ENCODE measurements at regions not wholly inside any gene's neighbourhood (a gene's known extent, or its start where the extent isn't known, plus 50 kb on each side); places are given as distances from the start of the nearest gene placed in this dataset.
A peak's percentile ranks its signal among the peaks of the same experiment; 100 is the strongest.

- FAIRE-seq: no peak
- 1 to 2% (median 1%) methylated on average over 27 to 28 of the region's 28 CpGs for WGBS, 3 donors
- peak overlapping the region in 1 of 3 donors; percentile 34 for H3K27ac ChIP-seq (ENCODE audit: low read depth in 1 of 3, low read length in 2 of 3)
- DNase-seq: peak; percentile 74 to 77
- H3K4me3 ChIP-seq (ENCODE audit: low read depth in 1 of 3, low read length in 3 of 3): peak overlapping the region in 2 of 3 donors; percentile 56 to 61
- no peaks in the 10 kb centered on the region for H3K36me3 ChIP-seq (ENCODE audit: control insufficient read depth in 3 of 3, insufficient read depth in 2 of 3, low read depth in 1 of 3, low read length in 3 of 3)
- H3K4me1 ChIP-seq (ENCODE audit: control insufficient read depth in 3 of 3, insufficient read depth in 2 of 3, low read depth in 1 of 3, low read length in 2 of 3): peaks cover 0 to 22% (median 0%) of the 10 kb centered on the region in 3 donors
- H3K9me3 ChIP-seq (ENCODE audit: control insufficient read depth in 2 of 2, insufficient read depth in 1 of 2, low read depth in 1 of 2, low read length in 1 of 2): no peaks in the 10 kb centered on the region
- H3K27me3 ChIP-seq (ENCODE audit: control insufficient read depth in 3 of 3, insufficient read depth in 3 of 3, low read length in 3 of 3): peaks cover 0 to 4% (median 3%) of the 10 kb centered on the region in 3 donors
Measured at GRCh38 chr2:58427572-58428095, 186.5 kb upstream of the FANCL start.

DNA sequence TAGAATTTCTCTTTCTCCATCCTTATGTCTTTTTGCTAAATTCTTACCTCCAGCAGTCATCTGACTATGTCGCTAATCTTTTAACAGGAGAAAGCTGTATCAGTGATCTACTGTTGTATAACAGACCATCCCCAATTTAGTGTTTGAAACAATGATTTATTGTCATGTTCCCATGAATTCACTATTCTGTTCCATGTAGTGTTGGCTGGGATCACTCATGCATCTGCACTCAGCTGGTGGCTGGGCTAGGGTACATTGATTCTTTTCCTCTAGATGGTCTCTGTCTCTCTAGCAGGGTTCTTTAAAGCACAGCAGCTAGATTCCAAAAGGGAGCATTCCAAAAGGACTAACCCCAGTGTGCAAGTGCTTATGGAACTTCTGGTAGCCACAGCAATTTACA lies 184.2 kb upstream of the FANCL start:
- no peak for DNase-seq
- no peak for FAIRE-seq
- Histone ChIP-seq H3K27ac (ENCODE audit: low read depth in 1 of 3, low read length in 2 of 3) (no peak overlapping the region), H3K4me1 (ENCODE audit: control insufficient read depth in 3 of 3, insufficient read depth in 2 of 3, low read depth in 1 of 3, low read length in 2 of 3) (peaks cover 0 to 5% (median 0%) of the 10 kb centered on the region in 3 donors), H3K36me3 (ENCODE audit: control insufficient read depth in 3 of 3, insufficient read depth in 2 of 3, low read depth in 1 of 3, low read length in 3 of 3) (no peaks in the 10 kb centered on the region), H3K4me3 (ENCODE audit: low read depth in 1 of 3, low read length in 3 of 3) (no peak overlapping the region), H3K9me3 (ENCODE audit: control insufficient read depth in 2 of 2, insufficient read depth in 1 of 2, low read depth in 1 of 2, low read length in 1 of 2) (no peaks in the 10 kb centered on the region), H3K27me3 (ENCODE audit: control insufficient read depth in 3 of 3, insufficient read depth in 3 of 3, low read length in 3 of 3) (peaks cover 0 to 7% (median 4%) of the 10 kb centered on the region in 3 donors)
- whole genome bisulfite sequencing, 3 donors: 96 to 100% (median 100%) methylated on average over 1 of the region's 1 CpG

DNA sequence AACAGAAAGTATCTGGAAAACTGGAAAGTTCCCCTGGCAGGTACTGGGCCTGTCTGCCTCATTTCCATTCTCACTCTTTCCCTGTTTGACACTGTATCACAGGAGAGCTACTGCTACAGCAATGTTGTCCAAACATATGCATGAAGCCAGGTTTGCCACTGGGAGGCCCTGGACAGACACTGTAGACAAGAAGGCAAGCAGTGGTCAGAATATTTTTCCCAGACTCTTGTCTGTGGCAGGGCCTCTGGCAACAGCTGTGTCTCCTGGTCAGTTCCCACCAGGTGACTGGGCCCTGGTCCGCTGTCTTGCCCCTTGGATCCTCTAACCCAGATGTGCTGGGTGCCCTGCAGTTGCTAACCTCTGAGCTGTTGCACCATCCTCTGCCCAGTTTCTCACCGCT lies 178.9 kb upstream of the FANCL start:
- no peaks in the 10 kb centered on the region for H3K36me3 ChIP-seq (ENCODE audit: control insufficient read depth in 3 of 3, insufficient read depth in 2 of 3, low read depth in 1 of 3, low read length in 3 of 3)
- no peak for FAIRE-seq
- H3K27me3 ChIP-seq (ENCODE audit: control insufficient read depth in 3 of 3, insufficient read depth in 3 of 3, low read length in 3 of 3): peaks cover 0 to 7% (median 4%) of the 10 kb centered on the region in 3 donors

GRCh38 chr2:58416696-58417095 lies 175.6 kb upstream of the FANCL start:
- no peaks in the 10 kb centered on the region for H3K36me3 ChIP-seq (ENCODE audit: control insufficient read depth in 3 of 3, insufficient read depth in 2 of 3, low read depth in 1 of 3, low read length in 3 of 3)
- H3K9me3 ChIP-seq (ENCODE audit: control insufficient read depth in 2 of 2, insufficient read depth in 1 of 2, low read depth in 1 of 2, low read length in 1 of 2): no peaks in the 10 kb centered on the region
- H3K4me3 ChIP-seq (ENCODE audit: low read depth in 1 of 3, low read length in 3 of 3): no peak overlapping the region
- no peak overlapping the region for H3K27ac ChIP-seq (ENCODE audit: low read depth in 1 of 3, low read length in 2 of 3)
- no peaks in the 10 kb centered on the region for H3K4me1 ChIP-seq (ENCODE audit: control insufficient read depth in 3 of 3, insufficient read depth in 2 of 3, low read depth in 1 of 3, low read length in 2 of 3)
- H3K27me3 ChIP-seq (ENCODE audit: control insufficient read depth in 3 of 3, insufficient read depth in 3 of 3, low read length in 3 of 3): peaks cover 0 to 4% (median 0%) of the 10 kb centered on the region in 3 donors
- no peak for FAIRE-seq
- WGBS, 3 donors: 92 to 95% (median 92%) methylated on average over 3 of the region's 3 CpGs
- DNase-seq: no peak

More for the DNA sequence above, 178.9 kb upstream of the FANCL start:
- H3K4me1 ChIP-seq (ENCODE audit: control insufficient read depth in 3 of 3, insufficient read depth in 2 of 3, low read depth in 1 of 3, low read length in 2 of 3): no peaks in the 10 kb centered on the region
- no peak for DNase-seq
- 95 to 98% (median 97%) methylated on average over 2 of the region's 2 CpGs for WGBS, 3 donors
- no peak overlapping the region for H3K27ac ChIP-seq (ENCODE audit: low read depth in 1 of 3, low read length in 2 of 3)
- no peaks in the 10 kb centered on the region for H3K9me3 ChIP-seq (ENCODE audit: control insufficient read depth in 2 of 2, insufficient read depth in 1 of 2, low read depth in 1 of 2, low read length in 1 of 2)
- no peak overlapping the region for H3K4me3 ChIP-seq (ENCODE audit: low read depth in 1 of 3, low read length in 3 of 3)

DNA sequence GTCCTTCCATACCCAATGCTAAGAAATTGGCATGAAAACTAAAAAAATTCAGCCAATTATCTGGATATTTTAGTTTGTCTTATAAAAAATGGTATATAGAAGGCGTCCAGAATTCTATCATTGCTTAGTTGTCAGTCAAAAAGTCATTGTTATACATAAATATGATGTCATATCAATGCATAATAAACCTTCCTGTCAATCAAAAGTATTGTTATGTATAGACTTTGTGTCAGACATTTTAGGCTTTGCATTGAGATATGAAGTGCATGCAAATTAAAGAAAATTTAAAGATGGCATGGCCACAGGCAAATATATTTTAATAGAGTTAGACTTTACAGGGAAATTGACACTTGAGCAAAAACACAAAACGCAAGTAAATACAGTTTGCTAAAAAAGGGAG lies 173.4 kb upstream of the FANCL start:
- no peaks in the 10 kb centered on the region for H3K4me1 ChIP-seq (ENCODE audit: control insufficient read depth in 3 of 3, insufficient read depth in 2 of 3, low read depth in 1 of 3, low read length in 2 of 3)
- FAIRE-seq (no peak), DNase-seq (no peak)
- H3K36me3 ChIP-seq (ENCODE audit: control insufficient read depth in 3 of 3, insufficient read depth in 2 of 3, low read depth in 1 of 3, low read length in 3 of 3): no peaks in the 10 kb centered on the region
- H3K4me3 ChIP-seq (ENCODE audit: low read depth in 1 of 3, low read length in 3 of 3): no peak overlapping the region
- no peak overlapping the region for H3K27ac ChIP-seq (ENCODE audit: low read depth in 1 of 3, low read length in 2 of 3)
- H3K27me3 ChIP-seq (ENCODE audit: control insufficient read depth in 3 of 3, insufficient read depth in 3 of 3, low read length in 3 of 3): no peaks in the 10 kb centered on the region
- H3K9me3 ChIP-seq (ENCODE audit: control insufficient read depth in 2 of 2, insufficient read depth in 1 of 2, low read depth in 1 of 2, low read length in 1 of 2): no peaks in the 10 kb centered on the region
- 76 to 78% (median 78%) methylated on average over 2 of the region's 2 CpGs for WGBS, 3 donors

- WGBS, 3 donors: 41 to 63% (median 52%) methylated on average over 2 of the region's 2 CpGs
- Histone ChIP-seq H3K4me3 (ENCODE audit: low read depth in 1 of 3, low read length in 3 of 3) (no peak overlapping the region), H3K4me1 (ENCODE audit: control insufficient read depth in 3 of 3, insufficient read depth in 2 of 3, low read depth in 1 of 3, low read length in 2 of 3) (no peaks in the 10 kb centered on the region), H3K27me3 (ENCODE audit: control insufficient read depth in 3 of 3, insufficient read depth in 3 of 3, low read length in 3 of 3) (no peaks in the 10 kb centered on the region), H3K9me3 (ENCODE audit: control insufficient read depth in 2 of 2, insufficient read depth in 1 of 2, low read depth in 1 of 2, low read length in 1 of 2) (no peaks in the 10 kb centered on the region), H3K27ac (ENCODE audit: low read depth in 1 of 3, low read length in 2 of 3) (no peak overlapping the region), H3K36me3 (ENCODE audit: control insufficient read depth in 3 of 3, insufficient read depth in 2 of 3, low read depth in 1 of 3, low read length in 3 of 3) (no peaks in the 10 kb centered on the region)
- no peak for DNase-seq
- FAIRE-seq: no peak
Measured at GRCh38 chr2:58410549-58410948, 169.4 kb upstream of the FANCL start.

DNA sequence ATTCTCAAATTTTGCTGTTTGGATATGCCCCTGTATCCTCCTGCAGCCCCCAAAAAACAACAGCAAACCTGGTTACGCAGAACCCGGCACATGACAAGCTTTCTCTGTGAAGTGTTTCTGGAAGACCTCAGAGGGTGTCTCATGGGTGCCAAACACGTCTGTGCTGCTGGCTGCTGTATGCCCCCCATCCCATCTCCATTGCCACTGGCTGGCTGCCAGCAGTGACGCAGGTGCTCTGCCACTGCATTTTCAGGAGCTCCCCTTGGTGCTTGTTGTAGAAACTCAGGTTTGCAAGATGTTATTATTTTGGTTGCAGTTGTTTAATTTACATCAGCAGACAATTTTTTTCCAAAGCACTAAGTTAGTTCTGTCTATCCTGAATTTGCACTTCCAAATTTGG lies 166.4 kb upstream of the FANCL start:
- Histone ChIP-seq H3K9me3 (ENCODE audit: control insufficient read depth in 2 of 2, insufficient read depth in 1 of 2, low read depth in 1 of 2, low read length in 1 of 2) (no peaks in the 10 kb centered on the region), H3K27ac (ENCODE audit: low read depth in 1 of 3, low read length in 2 of 3) (no peak overlapping the region), H3K4me3 (ENCODE audit: low read depth in 1 of 3, low read length in 3 of 3) (no peak overlapping the region), H3K36me3 (ENCODE audit: control insufficient read depth in 3 of 3, insufficient read depth in 2 of 3, low read depth in 1 of 3, low read length in 3 of 3) (no peaks in the 10 kb centered on the region), H3K27me3 (ENCODE audit: control insufficient read depth in 3 of 3, insufficient read depth in 3 of 3, low read length in 3 of 3) (no peaks in the 10 kb centered on the region), H3K4me1 (ENCODE audit: control insufficient read depth in 3 of 3, insufficient read depth in 2 of 3, low read depth in 1 of 3, low read length in 2 of 3) (no peaks in the 10 kb centered on the region)
- no peak for DNase-seq
- WGBS, 3 donors: 75 to 82% (median 78%) methylated on average over 4 of the region's 4 CpGs
- FAIRE-seq: no peak

DNA sequence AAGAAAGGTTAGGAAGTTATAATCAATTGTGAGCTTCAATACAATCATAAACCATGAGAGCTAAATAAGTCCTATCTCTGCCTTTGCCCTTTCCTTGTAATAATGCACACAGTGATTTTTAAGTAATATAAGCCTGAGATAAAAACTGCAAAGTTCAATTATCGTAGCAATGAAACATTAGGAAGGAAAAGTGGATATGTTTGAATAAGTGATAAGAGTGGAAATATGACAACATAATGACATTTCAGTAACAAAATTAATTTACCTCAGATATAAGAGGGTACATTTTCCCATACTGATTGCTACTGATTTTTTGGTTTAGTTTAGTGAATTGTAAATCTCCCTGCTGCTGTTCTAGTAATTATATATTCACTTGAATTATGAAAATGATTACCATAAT lies 164.2 kb upstream of the FANCL start:
- H3K27ac ChIP-seq (ENCODE audit: low read depth in 1 of 3, low read length in 2 of 3): no peak overlapping the region
- FAIRE-seq (no peak), DNase-seq (no peak)
- H3K4me3 ChIP-seq (ENCODE audit: low read depth in 1 of 3, low read length in 3 of 3): no peak overlapping the region
- WGBS, 3 donors: 12 to 57% (median 24%) methylated on average over 1 of the region's 1 CpG
- H3K36me3 ChIP-seq (ENCODE audit: control insufficient read depth in 3 of 3, insufficient read depth in 2 of 3, low read depth in 1 of 3, low read length in 3 of 3): no peaks in the 10 kb centered on the region
- no peaks in the 10 kb centered on the region for H3K4me1 ChIP-seq (ENCODE audit: control insufficient read depth in 3 of 3, insufficient read depth in 2 of 3, low read depth in 1 of 3, low read length in 2 of 3)
- no peaks in the 10 kb centered on the region for H3K9me3 ChIP-seq (ENCODE audit: control insufficient read depth in 2 of 2, insufficient read depth in 1 of 2, low read depth in 1 of 2, low read length in 1 of 2)
- no peaks in the 10 kb centered on the region for H3K27me3 ChIP-seq (ENCODE audit: control insufficient read depth in 3 of 3, insufficient read depth in 3 of 3, low read length in 3 of 3)

- Histone ChIP-seq H3K4me3 (ENCODE audit: low read depth in 1 of 3, low read length in 3 of 3) (no peak overlapping the region), H3K9me3 (ENCODE audit: control insufficient read depth in 2 of 2, insufficient read depth in 1 of 2, low read depth in 1 of 2, low read length in 1 of 2) (no peaks in the 10 kb centered on the region), H3K27ac (ENCODE audit: low read depth in 1 of 3, low read length in 2 of 3) (no peak overlapping the region), H3K36me3 (ENCODE audit: control insufficient read depth in 3 of 3, insufficient read depth in 2 of 3, low read depth in 1 of 3, low read length in 3 of 3) (no peaks in the 10 kb centered on the region), H3K4me1 (ENCODE audit: control insufficient read depth in 3 of 3, insufficient read depth in 2 of 3, low read depth in 1 of 3, low read length in 2 of 3) (no peaks in the 10 kb centered on the region), H3K27me3 (ENCODE audit: control insufficient read depth in 3 of 3, insufficient read depth in 3 of 3, low read length in 3 of 3) (no peaks in the 10 kb centered on the region)
- 64 to 68% (median 68%) methylated on average over 2 of the region's 2 CpGs for WGBS, 3 donors
- no peak for FAIRE-seq
- no peak for DNase-seq
Measured at GRCh38 chr2:58401936-58402335, 160.8 kb upstream of the FANCL start.

Data from small intestine (tissue), 7 donors.